ENCODE measurements at regions not wholly inside any gene's neighbourhood (a gene's known extent, or its start where the extent isn't known, plus 50 kb on each side); places are given as distances from the start of the nearest gene placed in this dataset.
A peak's percentile ranks its signal among the peaks of the same experiment; 100 is the strongest.

GRCh38 chr18:60936101-60936500 lies 397.1 kb upstream of the CDH20 start:
- Mint-ChIP-seq H3K27me3 (ENCODE audit: low read depth, poor library complexity) (no peaks in the 10 kb centered on the region), H3K36me3 (ENCODE audit: low read depth) (no peaks in the 10 kb centered on the region), H3K4me1 (peaks cover 24% of the 10 kb centered on the region)

GRCh38 chr18:60943297-60943696 lies 389.9 kb upstream of the CDH20 start:
- Mint-ChIP-seq H3K4me1 (no peaks in the 10 kb centered on the region), H3K27ac (no peak overlapping the region), H3K36me3 (ENCODE audit: low read depth) (no peaks in the 10 kb centered on the region), H3K9me3 (no peaks in the 10 kb centered on the region), H3K4me3 (no peak overlapping the region), H3K27me3 (ENCODE audit: low read depth, poor library complexity) (peaks cover 4% of the 10 kb centered on the region)
- no peak for TF ChIP-seq CTCF (IDR thresholded peaks at IDR 0.05)
- DNase-seq = no peak

More at GRCh38 chr18:60936101-60936500, 397.1 kb upstream of the CDH20 start:
- Mint-ChIP-seq H3K9me3 (no peaks in the 10 kb centered on the region), H3K4me3 (no peak overlapping the region), H3K27ac (no peak overlapping the region)
- DNase-seq = no peak
- TF ChIP-seq CTCF (IDR thresholded peaks at IDR 0.05) = no peak

- TF ChIP-seq CTCF (IDR thresholded peaks at IDR 0.05) = no peak
- no peaks in the 10 kb centered on the region for H3K9me3 Mint-ChIP-seq
- no peaks in the 10 kb centered on the region for H3K36me3 Mint-ChIP-seq (ENCODE audit: low read depth)
- H3K27ac Mint-ChIP-seq = no peak overlapping the region
- DNase-seq = no peak
- no peak overlapping the region for H3K4me3 Mint-ChIP-seq
- no peaks in the 10 kb centered on the region for H3K4me1 Mint-ChIP-seq
- no peaks in the 10 kb centered on the region for H3K27me3 Mint-ChIP-seq (ENCODE audit: low read depth, poor library complexity)
Observed at GRCh38 chr18:60950634-60951033, 382.6 kb upstream of the CDH20 start.

GRCh38 chr18:60951091-60951490 lies 382.1 kb upstream of the CDH20 start:
- Mint-ChIP-seq H3K4me1 (no peaks in the 10 kb centered on the region), H3K27ac (no peak overlapping the region), H3K36me3 (ENCODE audit: low read depth) (no peaks in the 10 kb centered on the region), H3K9me3 (no peaks in the 10 kb centered on the region), H3K4me3 (no peak overlapping the region), H3K27me3 (ENCODE audit: low read depth, poor library complexity) (no peaks in the 10 kb centered on the region)
- no peak for TF ChIP-seq CTCF (IDR thresholded peaks at IDR 0.05)
- DNase-seq = no peak

GRCh38 chr18:60962625-60963024 lies 370.6 kb upstream of the CDH20 start:
- no peaks in the 10 kb centered on the region for H3K36me3 Mint-ChIP-seq (ENCODE audit: low read depth)
- no peaks in the 10 kb centered on the region for H3K27me3 Mint-ChIP-seq (ENCODE audit: low read depth, poor library complexity)
- H3K4me1 Mint-ChIP-seq = no peaks in the 10 kb centered on the region
- no peak for TF ChIP-seq CTCF (IDR thresholded peaks at IDR 0.05)
- no peak overlapping the region for H3K27ac Mint-ChIP-seq
- peaks cover 4% of the 10 kb centered on the region for H3K9me3 Mint-ChIP-seq
- no peak for DNase-seq
- no peak overlapping the region for H3K4me3 Mint-ChIP-seq

- no peaks in the 10 kb centered on the region for H3K27me3 Mint-ChIP-seq (ENCODE audit: low read depth, poor library complexity)
- no peak for DNase-seq
- peak overlapping the region; percentile 29 for H3K27ac Mint-ChIP-seq
- H3K36me3 Mint-ChIP-seq (ENCODE audit: low read depth) = no peaks in the 10 kb centered on the region
- H3K4me1 Mint-ChIP-seq = no peaks in the 10 kb centered on the region
- no peak overlapping the region for H3K4me3 Mint-ChIP-seq
- no peak for TF ChIP-seq CTCF (IDR thresholded peaks at IDR 0.05)
- H3K9me3 Mint-ChIP-seq = peaks cover 4% of the 10 kb centered on the region
Observed at GRCh38 chr18:60965856-60966255, 367.4 kb upstream of the CDH20 start.
